GM18505 (cell line): ENCODE measurements at regions not wholly inside any gene's neighbourhood (a gene's known extent, or its start where the extent isn't known, plus 50 kb on each side); places are given as distances from the start of the nearest gene placed in this dataset.

Source experiments
- ATAC-seq: cut with Tn5 transposase; IDR thresholded peaks from one replicate; pipeline ENCODE4 v1.9.1; 2021; ENCODE audit not compliant: unreplicated experiment
- POLR2A ChIP-seq: IDR thresholded peaks from 4 replicates; pipeline ENCODE4 v1.6.1; 2011; ENCODE audit warnings: borderline replicate concordance; ENCODE audit not compliant: insufficient read depth, insufficient read length; ENCODE audit errors: extremely low read depth

GRCh38 chr16:5835876-5836275 lies 738.3 kb upstream of the EEF2KMT start:
- ATAC-seq: no peak
- TF ChIP-seq POLR2A: no peak

GRCh38 chr16:5826332-5826731 lies 728.7 kb upstream of the EEF2KMT start:
- no peak for TF ChIP-seq POLR2A
- ATAC-seq: no peak

- TF ChIP-seq POLR2A: no peak
- no peak for ATAC-seq
These were observed 722.9 kb upstream of the EEF2KMT start for GRCh38 chr16:5820472-5820871.

- no peak for TF ChIP-seq POLR2A
- no peak for ATAC-seq
These were observed 718.1 kb upstream of the EEF2KMT start for GRCh38 chr16:5815570-5816237.

- TF ChIP-seq POLR2A: no peak
- no peak for ATAC-seq
These were observed 703.8 kb upstream of the EEF2KMT start for GRCh38 chr16:5801396-5801795.

GRCh38 chr16:5793556-5793955 lies 696.0 kb upstream of the EEF2KMT start:
- ATAC-seq: no peak
- TF ChIP-seq POLR2A: no peak

GRCh38 chr16:5791011-5791657 lies 693.5 kb upstream of the EEF2KMT start:
- TF ChIP-seq POLR2A: no peak
- no peak for ATAC-seq

GRCh38 chr16:5790512-5790911 lies 692.9 kb upstream of the EEF2KMT start:
- ATAC-seq: no peak
- no peak for TF ChIP-seq POLR2A

GRCh38 chr16:5789033-5789432 lies 691.4 kb upstream of the EEF2KMT start:
- no peak for ATAC-seq
- TF ChIP-seq POLR2A: no peak

- no peak for TF ChIP-seq POLR2A
- ATAC-seq: no peak
These were observed 683.8 kb upstream of the EEF2KMT start for GRCh38 chr16:5781436-5781835.

GRCh38 chr16:5776876-5777275 lies 679.3 kb upstream of the EEF2KMT start:
- no peak for ATAC-seq
- no peak for TF ChIP-seq POLR2A

- ATAC-seq: no peak
- no peak for TF ChIP-seq POLR2A
These were observed 678.3 kb upstream of the EEF2KMT start for GRCh38 chr16:5775916-5776315.

- TF ChIP-seq POLR2A: no peak
- ATAC-seq: no peak
These were observed 672.5 kb upstream of the EEF2KMT start for GRCh38 chr16:5770118-5770517.

GRCh38 chr16:5769513-5769912 lies 671.9 kb upstream of the EEF2KMT start:
- ATAC-seq: no peak
- no peak for TF ChIP-seq POLR2A
